Stimulated activated naive CD8-positive, alpha-beta T cell treated with anti-CD3 and anti-CD28 coated beads, Interleukin-15, Interleukin-2, amounts not matched to agents 100 ng/mL and 50 ng/mL, for 24 hours (primary cell): ENCODE measurements at regions not wholly inside any gene's neighbourhood (a gene's known extent, or its start where the extent isn't known, plus 50 kb on each side); places are given as distances from the start of the nearest gene placed in this dataset.

Experiments
- H3K27ac Mint-ChIP-seq: one replicate; pipeline ENCODE4 v1.8.0; 2021; ENCODE audit warnings: mild to moderate bottlenecking, mixed read lengths
- H3K27me3 Mint-ChIP-seq: one replicate; pipeline ENCODE4 v1.8.0; 2021; ENCODE audit warnings: mixed read lengths
- H3K36me3 Mint-ChIP-seq: one replicate; pipeline ENCODE4 v1.8.0; 2021; ENCODE audit warnings: low read depth, mixed read lengths
- H3K4me1 Mint-ChIP-seq: one replicate; pipeline ENCODE4 v1.8.0; 2021; ENCODE audit warnings: low read depth, mixed read lengths
- H3K4me3 Mint-ChIP-seq: one replicate; pipeline ENCODE4 v1.8.0; 2021; ENCODE audit warnings: mild to moderate bottlenecking, mixed read lengths
- H3K9me3 Mint-ChIP-seq: one replicate; pipeline ENCODE4 v1.8.0; 2021; ENCODE audit warnings: mixed read lengths

DNA sequence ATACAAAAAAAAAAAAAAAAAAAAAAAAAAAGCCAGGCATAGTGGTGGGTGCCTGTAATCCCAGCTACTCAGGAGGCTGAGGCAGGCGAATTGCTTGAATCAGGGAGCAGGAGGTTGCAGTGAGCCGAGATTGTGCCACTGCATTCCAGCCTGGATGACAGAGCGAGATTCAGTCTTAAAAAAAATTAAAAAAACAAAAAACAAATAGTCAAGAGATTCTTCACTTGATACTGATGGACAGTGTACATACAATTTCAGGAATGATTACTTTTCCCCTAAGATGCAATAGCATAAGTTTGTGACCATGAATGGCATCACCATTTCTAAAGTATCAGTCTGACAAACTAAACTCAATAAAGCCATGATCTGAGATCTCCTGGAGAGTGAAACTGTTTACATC lies 60.8 kb upstream of the IVNS1ABP start:
- H3K36me3 Mint-ChIP-seq = no peaks in the 10 kb centered on the region
- H3K9me3 Mint-ChIP-seq = peaks cover 6% of the 10 kb centered on the region
- H3K27ac Mint-ChIP-seq = no peak overlapping the region
- H3K4me3 Mint-ChIP-seq = no peak overlapping the region
- H3K27me3 Mint-ChIP-seq = no peaks in the 10 kb centered on the region
- H3K4me1 Mint-ChIP-seq = peaks cover 7% of the 10 kb centered on the region

- Mint-ChIP-seq H3K4me3 (no peak overlapping the region), H3K9me3 (peaks cover 6% of the 10 kb centered on the region), H3K27me3 (no peaks in the 10 kb centered on the region), H3K4me1 (peaks cover 7% of the 10 kb centered on the region), H3K27ac (no peak overlapping the region), H3K36me3 (no peaks in the 10 kb centered on the region)
Measured at GRCh38 chr1:185376840-185377635, 60.0 kb upstream of the IVNS1ABP start.

- no peaks in the 10 kb centered on the region for H3K27me3 Mint-ChIP-seq
- H3K4me1 Mint-ChIP-seq = peaks cover 7% of the 10 kb centered on the region
- no peaks in the 10 kb centered on the region for H3K36me3 Mint-ChIP-seq
- peaks cover 2% of the 10 kb centered on the region for H3K9me3 Mint-ChIP-seq
- no peak overlapping the region for H3K27ac Mint-ChIP-seq
- H3K4me3 Mint-ChIP-seq = no peak overlapping the region
Measured at GRCh38 chr1:185376288-185376687, 59.2 kb upstream of the IVNS1ABP start.

GRCh38 chr1:185375583-185375982 lies 58.5 kb upstream of the IVNS1ABP start:
- Mint-ChIP-seq H3K4me3 (no peak overlapping the region), H3K27ac (no peak overlapping the region), H3K27me3 (no peaks in the 10 kb centered on the region), H3K36me3 (no peaks in the 10 kb centered on the region), H3K4me1 (peaks cover 7% of the 10 kb centered on the region), H3K9me3 (no peaks in the 10 kb centered on the region)

DNA sequence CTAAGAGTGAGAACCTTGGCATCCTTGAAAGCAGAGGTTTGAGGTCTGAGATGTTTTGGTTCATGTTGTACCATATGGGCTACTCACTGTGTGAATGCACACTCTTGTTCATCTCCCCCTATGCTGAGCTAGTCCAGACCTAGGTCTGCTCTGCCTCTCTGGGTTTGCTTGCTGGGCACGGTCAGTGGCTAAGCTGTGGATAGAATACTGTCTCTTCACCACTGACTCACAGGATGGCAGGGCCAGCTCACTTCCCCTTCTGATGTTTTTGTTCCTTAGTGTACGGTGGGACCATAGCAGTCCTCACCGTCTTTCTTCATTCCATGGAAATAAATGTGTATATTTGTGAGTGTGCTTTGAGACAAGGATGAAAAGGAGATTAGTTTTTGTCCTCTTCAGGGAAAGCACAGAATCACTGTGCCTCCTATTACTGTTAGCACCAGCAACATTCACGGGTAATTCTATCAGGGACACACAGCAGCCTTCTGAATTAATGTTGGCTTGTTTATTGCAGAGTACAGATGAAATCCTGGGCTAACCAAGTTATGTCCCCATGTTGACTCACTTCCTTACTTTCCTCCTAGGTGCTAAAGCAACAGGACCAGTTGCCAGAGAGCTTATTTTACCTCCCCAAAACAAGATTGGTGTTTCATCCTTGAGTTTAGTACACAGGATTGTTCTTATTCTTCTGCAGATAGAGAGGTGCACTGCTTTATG lies 56.9 kb upstream of the IVNS1ABP start:
- H3K4me3 Mint-ChIP-seq = no peak overlapping the region
- no peaks in the 10 kb centered on the region for H3K36me3 Mint-ChIP-seq
- no peaks in the 10 kb centered on the region for H3K9me3 Mint-ChIP-seq
- no peak overlapping the region for H3K27ac Mint-ChIP-seq
- H3K4me1 Mint-ChIP-seq = peaks cover 7% of the 10 kb centered on the region
- H3K27me3 Mint-ChIP-seq = no peaks in the 10 kb centered on the region

- H3K9me3 Mint-ChIP-seq = no peaks in the 10 kb centered on the region
- H3K4me1 Mint-ChIP-seq = peaks cover 7% of the 10 kb centered on the region
- no peaks in the 10 kb centered on the region for H3K36me3 Mint-ChIP-seq
- no peak overlapping the region for H3K4me3 Mint-ChIP-seq
- H3K27ac Mint-ChIP-seq = no peak overlapping the region
- H3K27me3 Mint-ChIP-seq = no peaks in the 10 kb centered on the region
Measured at GRCh38 chr1:185369786-185370185, 52.7 kb upstream of the IVNS1ABP start.

GRCh38 chr1:185368913-185369491 lies 52.0 kb upstream of the IVNS1ABP start:
- H3K27me3 Mint-ChIP-seq = no peaks in the 10 kb centered on the region
- no peaks in the 10 kb centered on the region for H3K9me3 Mint-ChIP-seq
- no peaks in the 10 kb centered on the region for H3K36me3 Mint-ChIP-seq
- H3K27ac Mint-ChIP-seq = no peak overlapping the region
- H3K4me1 Mint-ChIP-seq = peaks cover 3% of the 10 kb centered on the region
- no peak overlapping the region for H3K4me3 Mint-ChIP-seq

DNA sequence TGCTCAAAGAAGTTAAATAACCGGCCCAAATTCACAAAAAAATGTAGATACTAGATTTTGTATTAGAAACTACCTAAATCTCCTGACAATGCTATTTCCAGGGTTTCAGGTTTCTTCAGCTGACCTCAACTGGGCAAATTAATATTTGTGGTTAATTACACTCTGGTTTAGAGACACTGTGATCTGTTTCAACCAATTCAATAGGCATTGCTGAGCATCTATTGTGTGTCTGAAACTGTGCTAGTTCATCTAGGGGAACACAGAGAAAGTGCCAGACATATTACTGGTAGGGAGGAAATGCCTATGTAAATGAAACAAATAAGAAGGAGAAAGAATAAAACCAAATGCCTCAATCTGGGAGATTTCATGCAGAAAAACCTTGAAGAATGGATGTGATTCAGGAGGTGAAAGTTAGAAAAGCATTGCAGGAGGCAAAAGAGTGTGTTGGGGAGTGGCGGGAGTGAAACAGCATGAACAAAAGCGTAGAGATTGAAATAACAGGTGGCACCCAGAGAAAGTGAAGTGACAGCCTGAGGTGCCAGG lies 51.3 kb upstream of the IVNS1ABP start:
- no peaks in the 10 kb centered on the region for H3K27me3 Mint-ChIP-seq
- H3K4me1 Mint-ChIP-seq = no peaks in the 10 kb centered on the region
- no peaks in the 10 kb centered on the region for H3K36me3 Mint-ChIP-seq
- H3K27ac Mint-ChIP-seq = no peak overlapping the region
- H3K9me3 Mint-ChIP-seq = no peaks in the 10 kb centered on the region
- H3K4me3 Mint-ChIP-seq = no peak overlapping the region

GRCh38 chr1:185367218-185367617 lies 50.2 kb upstream of the IVNS1ABP start:
- H3K4me3 Mint-ChIP-seq = no peak overlapping the region
- H3K4me1 Mint-ChIP-seq = no peaks in the 10 kb centered on the region
- H3K27ac Mint-ChIP-seq = no peak overlapping the region
- peaks cover 1% of the 10 kb centered on the region for H3K36me3 Mint-ChIP-seq
- H3K27me3 Mint-ChIP-seq = no peaks in the 10 kb centered on the region
- H3K9me3 Mint-ChIP-seq = peaks cover 4% of the 10 kb centered on the region
